T-helper 1 cell (primary cell): ENCODE measurements at regions not wholly inside any gene's neighbourhood (a gene's known extent, or its start where the extent isn't known, plus 50 kb on each side); places are given as distances from the start of the nearest gene placed in this dataset.
"Not testable (repeated sequence)": the region's sequence is repeated elsewhere in the genome, so short reads cannot be mapped to it uniquely, and the experiment has no call there.

ENCODE experiments used
- DNase-seq, 5 donors: peaks; one replicate each; pipeline ENCODE4 v3.0.0-alpha.2; 2012 to 2020

DNA sequence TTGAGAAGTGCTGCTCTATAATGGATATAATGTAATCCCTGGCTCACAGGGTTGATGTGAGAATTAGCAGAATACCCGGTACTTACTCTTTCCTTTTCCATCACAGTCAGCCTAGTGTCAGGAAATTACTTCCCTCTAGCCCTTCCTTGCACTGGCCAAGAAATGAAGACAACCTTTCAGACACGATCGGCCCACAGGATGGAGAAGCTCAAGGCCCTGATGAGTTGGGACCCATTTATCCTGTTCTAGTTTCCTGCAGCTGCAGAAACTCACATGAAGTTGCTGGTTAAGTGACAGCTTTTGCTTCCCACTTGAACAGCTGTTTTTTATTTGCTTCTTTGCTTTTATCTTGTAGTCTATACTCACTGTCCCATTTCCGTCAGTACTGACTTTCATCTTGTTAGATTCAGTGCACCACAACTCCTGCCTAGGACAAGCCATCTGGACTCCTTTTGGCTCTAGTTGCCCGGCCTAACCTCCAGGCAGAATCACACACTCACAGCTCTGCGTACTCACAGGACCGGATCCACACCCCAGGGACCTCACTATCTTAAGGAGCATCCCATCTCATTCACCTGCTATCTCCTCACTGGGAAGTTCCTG, 325.1 kb upstream of the CHRNA7 start:
- DNase-seq: not testable (repeated sequence)

DNA sequence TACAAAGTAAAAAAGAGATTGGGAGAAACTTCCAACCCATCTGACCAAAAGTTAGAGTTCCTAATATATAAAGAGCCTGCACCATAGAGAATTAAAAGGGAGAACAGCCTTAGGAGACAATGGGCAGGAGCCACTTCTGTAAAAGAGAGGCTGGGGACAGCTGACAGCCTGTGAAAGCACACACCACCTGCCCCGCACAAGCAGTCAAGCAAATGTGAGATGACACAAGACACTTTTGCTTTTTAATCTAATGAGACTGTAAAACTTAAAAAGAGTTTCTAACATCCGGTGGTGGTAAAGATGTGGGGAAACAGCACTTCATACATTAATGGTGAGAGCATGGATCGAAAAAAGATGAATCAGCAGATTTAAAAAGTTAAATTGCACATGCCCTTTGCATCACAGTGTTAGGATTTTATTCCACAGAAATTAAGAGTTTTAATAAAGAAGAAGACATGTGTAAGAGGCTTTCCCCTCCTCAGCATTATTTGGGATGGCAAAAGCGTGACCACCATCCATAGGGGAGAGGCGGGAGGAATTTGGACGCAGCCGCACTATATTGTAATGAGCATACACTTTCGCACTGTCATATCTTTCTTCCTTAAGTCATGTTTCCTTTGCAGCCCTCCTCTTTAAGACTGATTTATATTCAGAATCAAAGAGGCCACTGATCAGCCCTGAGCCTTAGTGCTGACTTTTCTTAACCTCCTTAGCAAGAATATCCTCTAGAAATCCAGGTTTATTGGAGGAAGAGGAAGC, 322.2 kb upstream of the CHRNA7 start:
- DNase-seq: not testable (repeated sequence)

DNA sequence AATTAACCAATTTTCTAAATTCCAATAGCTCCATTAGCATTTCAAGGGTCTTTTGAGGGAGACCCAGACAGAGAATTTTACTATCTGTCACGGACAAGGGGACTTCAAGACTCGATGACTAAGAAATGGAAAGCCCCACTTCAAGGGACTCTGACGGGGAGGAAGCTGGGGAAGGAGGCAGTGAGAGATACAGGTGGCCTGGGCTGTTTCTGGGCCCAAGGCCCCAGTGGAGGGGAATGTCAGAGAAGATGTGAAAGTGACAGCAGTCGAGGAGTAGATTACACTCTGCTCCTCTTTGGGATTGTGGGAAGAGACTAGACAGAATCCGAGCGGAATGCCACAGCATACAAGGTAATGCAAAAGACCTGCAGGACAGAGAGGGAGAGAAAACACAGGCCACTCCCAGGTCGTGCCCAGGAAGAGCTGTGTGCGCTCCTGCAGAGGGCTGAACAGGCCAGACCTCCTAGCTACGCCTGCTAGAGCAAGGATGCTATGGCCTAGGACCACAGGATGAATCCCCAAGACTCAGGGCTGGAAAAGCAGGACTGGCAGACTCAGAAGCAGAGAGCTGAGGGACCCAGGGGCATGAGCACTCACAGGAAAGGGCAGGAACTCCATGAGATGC, 321.5 kb upstream of the CHRNA7 start:
- not testable (repeated sequence) for DNase-seq

DNA sequence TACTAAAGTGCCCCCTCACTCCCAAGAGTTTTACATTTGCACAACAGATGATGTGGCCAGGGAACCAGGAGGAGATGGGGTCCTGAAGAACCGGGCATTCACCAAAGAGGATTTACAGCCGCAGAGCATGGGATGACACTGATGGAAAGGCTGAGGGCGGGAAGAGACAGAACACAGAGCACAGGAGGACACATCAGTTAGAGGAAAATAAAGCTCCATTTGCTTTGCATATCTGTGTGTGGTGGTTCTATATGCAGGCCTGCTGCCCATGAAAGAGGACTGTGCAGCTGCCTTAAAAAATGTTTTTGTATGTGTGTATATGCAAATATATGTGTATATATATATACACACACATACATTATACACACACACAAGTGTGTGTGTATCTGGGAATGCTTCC, 320.8 kb upstream of the CHRNA7 start:
- not testable (repeated sequence) for DNase-seq

DNA sequence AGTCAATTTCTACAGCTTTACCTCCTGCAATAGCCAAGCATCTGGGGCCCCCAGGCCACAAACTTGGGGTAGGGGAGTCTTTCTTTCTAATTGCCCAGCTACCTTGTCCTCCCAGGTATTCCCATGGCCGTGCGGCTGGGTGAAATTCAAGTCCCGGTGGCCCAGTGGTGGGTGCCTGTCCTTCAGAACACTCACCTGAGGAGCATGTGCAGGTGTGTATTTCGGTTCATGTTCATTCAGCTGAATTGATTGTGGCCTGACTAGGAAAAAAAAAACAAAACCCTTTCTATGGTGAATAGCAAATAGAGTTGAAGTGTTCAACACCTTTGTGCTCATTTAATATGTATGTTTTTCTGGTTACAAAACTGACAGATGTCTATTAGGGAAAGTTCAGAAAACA, 319.5 kb upstream of the CHRNA7 start:
- not testable (repeated sequence) for DNase-seq

DNA sequence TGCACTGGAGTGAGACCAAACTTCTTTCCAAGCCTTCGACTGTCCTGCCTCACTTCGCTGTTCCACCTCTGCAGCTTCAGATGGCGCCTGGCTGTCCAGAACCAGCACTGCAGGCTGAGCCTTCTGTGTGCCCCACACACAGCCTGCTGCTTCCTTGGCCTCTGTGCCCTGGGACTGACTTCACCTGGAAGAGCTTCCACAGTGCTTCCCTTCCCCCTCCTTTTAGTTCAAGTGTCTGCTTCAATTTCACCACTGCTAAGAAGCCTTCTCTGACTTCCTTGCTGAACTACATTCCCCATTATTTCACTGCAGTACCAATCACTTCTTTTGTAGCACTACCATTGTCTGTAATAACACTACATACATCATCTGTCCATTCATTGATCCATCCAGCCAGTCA, 315.1 kb upstream of the CHRNA7 start:
- not testable (repeated sequence) for DNase-seq

DNA sequence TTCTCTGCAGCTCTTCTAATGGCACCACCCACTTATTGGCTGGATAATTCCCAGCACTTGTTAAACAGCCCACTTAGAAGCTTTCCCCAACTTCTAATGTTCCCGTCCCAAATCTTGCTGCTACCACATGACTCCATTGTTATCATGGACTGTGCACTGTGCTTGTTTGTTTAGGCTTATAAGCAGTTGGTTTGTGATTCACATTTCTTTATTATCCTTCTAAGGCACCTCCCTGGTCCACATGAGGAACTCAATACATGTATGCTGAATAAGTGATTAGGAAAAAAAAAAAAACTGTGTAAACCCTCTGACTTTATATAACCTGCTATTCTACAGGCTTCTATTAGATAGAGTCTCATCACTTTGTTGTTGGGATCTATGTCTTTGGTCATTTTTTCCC, 311.7 kb upstream of the CHRNA7 start:
- not testable (repeated sequence) for DNase-seq

DNA sequence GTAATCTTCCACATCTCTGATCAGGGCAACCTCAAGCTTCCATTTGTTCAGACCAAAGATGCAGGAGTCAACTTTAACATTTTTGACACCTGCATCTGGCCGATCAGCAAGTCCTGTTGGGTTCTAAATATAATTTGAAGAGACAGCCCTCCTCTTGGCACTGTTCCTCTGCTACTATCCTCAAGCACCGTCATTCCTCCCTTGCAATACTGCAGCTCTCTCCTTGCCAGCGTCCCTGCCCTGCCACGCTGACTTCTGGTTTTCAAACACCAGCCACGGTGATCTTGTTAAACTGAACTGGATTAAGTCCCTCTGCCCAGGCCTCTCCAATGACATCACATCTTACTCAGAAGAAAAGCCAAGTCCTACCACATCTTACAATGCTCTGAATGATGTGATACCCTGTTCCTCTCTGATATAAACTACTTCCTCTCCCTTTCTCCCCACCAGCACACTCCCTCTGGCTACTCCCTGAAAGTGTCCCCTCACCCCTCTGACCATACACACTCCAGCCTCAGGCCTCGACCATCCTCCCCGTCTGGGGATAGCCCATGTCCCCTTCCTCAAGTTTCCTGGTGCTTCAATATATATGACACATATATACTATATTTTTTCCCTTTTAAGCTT, 310.8 kb upstream of the CHRNA7 start:
- not testable (repeated sequence) for DNase-seq

DNA sequence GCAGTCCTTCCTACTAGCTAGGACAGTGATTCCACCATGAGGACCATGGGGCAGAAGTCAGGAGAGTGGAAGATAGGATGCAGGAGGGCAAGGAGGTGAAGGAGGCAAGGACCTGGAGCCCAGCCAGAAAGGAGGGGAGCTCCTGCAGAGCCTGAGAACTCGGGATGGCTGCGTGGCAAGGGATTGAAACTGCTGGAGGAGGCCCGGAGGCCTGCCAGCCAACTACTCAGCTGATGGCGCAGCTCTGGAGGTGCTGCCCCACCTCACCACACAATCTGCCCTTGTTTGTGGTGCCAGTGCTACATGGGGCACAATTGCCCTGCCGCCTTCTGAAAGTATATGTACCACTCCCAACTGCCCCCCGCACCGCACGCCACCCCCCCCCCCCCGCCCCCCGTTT, 307.3 kb upstream of the CHRNA7 start:
- DNase-seq: not testable (repeated sequence)

DNA sequence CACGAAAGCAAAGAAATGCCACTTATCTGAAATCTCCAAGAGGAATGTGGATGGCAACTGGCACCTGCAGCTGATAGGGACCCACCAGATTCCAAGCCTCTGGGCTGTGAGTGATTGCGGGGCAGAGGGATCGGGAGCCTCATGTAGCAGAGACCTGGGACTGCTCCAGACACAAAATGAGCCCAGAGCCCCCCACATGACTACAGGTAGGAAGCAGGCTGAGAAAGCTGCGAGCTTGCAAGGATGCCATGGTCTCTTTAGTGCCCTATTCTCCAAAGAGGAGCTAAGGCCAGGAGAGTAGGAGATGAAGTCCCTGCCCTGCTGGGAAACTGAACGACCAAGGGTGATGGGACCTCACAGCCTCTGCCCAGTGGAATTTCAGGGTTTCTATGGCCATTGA, 305.4 kb upstream of the CHRNA7 start:
- not testable (repeated sequence) for DNase-seq

DNA sequence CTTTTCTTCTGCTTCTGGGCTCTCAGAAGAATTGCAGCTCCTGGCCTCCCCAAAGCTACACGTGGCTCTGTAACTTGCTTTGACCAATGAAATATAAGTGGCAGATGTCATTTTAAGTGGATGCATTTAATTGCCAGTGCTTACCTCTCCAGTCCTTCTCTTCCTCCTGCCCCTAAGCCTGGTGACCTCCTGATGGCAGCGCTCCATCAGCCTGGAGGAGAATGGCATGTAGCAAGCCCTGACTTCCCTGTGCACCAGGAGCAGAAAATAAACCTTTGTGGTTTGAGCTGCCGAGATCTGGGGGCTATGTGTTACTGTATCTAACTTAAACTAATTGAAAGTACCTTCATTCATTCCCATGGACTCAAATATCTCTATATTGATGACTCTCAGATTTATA, 304.7 kb upstream of the CHRNA7 start:
- not testable (repeated sequence) for DNase-seq

DNA sequence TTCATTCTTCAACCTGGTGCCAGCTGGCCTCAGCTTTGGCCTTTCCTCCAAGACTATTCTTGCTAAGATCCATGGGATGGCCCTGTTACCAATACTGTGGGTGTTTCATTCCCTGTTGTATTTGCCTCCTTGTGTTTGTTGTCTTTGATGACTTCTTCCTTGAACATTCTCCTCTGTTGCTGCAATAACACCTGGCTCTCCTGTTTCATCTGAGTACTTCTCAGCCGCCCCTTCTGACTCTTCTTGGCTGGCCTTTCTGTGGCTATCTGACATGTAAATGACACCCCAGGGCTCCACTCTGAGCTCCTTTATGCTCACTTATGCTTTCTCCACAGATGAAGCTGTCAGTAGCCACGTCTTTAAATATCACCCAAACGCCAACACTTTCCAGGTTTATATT, 302.7 kb upstream of the CHRNA7 start:
- DNase-seq: no peak

DNA sequence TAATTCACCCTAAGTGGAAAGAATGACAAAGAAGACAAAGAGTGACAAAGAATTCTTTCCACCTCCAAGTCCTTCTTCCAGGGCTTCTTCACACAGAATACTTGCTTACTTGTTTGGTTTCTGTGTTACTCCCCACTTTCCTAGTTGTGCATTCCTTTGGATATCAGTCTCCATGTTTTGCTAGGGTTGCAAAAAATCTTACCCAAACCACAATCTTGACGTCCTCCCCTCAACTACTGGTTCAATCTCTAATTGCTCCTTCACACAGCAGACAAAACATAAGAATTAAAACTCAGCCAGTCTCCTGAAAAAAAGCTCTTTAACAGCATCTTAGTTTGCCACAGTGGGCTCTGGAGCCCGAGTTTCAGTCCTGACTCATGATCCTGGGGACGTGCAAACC, 297.6 kb upstream of the CHRNA7 start:
- DNase-seq: no peak

DNA sequence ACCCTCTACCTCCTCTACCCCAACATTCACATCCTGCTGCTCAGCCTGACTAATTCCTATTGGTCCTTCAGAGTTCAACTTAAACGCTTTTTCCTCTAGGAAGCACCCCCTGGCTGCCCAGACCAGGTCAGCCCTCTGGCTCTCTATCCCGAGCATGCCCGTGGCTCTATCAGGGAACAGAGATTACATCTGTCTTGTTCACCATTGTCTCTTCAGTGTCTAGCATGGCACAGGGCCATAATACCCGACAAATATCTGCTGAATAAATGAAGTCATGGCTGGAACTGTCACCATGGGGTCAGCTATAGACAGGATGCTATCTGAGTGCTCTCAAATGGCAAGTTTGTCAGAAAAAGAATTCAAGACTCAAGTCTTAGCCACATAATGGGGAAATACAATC, 296.9 kb upstream of the CHRNA7 start:
- no peak for DNase-seq

DNA sequence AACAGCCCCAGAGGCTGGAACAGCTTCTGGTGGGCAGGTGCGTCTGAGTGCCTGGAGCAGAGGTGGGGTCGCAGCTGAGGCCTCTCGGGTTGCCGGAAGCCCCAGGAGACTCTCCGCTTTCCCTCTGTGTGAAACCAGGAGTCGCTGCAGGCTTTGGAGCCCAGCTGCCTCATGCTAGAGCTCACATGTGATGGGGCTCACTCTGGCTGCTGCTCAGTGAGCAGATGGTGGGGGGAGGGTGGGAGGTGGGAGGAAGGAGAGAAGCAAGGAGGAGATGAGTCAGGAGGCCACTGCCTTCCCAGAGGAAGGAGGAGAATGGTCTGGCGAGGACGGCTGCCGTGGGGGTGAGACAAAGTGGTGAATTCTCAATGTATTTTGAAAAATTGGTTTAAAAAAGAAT, 290.1 kb upstream of the CHRNA7 start:
- no peak for DNase-seq

DNA sequence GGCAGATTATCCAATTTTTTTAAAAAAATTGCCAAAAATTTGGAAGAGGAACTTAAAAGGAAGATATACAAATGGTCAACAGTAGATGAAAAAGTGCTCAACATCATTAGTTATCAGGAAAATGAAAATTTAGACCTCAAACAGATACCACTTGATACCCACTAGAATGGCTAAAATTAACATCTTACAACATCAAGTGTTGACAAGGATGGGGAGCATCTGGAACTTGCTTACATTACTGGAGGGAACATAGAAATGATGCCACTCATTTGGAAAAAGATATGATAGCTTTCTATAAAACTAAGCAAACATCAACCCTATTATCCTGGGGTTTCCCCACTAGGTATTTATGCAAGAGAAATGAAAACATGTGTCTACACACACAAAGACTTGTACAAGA, 284.5 kb upstream of the CHRNA7 start:
- no peak for DNase-seq

DNA sequence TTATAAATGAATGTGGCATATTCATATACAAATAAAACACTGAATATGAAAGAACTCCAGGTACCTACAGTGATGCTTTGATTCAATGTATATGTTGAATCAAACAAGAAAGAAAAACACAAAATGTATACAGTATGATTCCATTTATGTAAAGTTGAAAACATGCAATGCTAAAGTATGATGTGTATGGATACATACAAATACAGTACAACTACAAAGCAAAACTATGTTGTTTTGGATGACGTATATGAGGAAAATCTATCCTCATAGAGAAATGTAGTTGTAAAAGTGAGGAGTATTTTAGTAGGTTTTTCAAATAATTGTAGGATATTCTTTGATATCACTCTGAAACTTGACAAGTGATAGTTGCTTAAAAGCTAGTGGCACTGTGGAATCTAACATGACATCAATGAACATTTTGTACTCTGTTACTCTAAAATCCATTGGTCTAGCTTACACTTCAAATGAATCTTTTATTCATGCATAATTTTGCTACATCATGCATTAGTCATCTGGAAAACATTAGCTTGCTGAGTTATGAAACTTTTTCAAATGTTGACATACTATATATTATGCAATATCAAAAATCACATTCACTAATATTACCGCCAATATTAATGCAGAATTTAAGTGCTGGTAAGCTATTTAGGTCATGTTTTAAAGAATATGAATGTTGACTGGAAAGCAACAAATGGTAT, 278.1 kb upstream of the CHRNA7 start:
- no peak for DNase-seq

DNA sequence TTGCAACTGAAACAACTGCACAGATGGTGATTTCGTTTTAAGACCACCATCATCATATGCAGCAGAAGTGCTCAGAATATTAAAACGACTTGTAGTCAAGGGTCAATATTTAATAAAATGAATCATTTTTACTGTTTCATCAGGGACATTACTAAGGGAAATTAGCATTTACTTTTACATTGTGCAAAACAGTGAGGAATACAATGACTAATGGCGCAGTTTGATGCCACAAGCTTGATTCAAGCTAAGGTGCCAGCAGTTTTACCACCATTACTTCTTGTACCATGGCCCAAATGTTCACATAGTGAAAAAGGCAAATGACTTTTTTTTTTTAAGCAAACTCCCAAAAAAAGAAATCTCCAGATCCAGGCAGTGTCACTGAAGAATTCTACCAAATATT, 277.4 kb upstream of the CHRNA7 start:
- no peak for DNase-seq

DNA sequence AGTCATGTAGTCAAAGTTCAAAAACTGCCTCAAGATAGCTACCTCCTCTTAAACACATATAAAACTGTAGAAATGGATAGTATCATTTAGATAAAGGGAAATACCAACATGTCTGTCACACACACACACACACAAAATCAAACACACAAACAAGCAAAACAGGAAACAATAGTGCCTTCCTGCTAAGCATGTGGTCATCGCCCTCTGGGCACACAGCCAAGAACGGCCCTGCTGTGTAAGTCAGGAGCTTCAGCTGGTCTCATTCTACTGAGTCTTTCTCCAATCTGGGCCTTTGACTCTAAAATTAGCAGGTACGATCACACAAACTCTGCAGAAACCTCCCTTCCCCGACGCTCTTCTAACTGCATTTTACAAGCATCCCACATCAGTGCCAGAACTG, 272.2 kb upstream of the CHRNA7 start:
- DNase-seq: no peak

DNA sequence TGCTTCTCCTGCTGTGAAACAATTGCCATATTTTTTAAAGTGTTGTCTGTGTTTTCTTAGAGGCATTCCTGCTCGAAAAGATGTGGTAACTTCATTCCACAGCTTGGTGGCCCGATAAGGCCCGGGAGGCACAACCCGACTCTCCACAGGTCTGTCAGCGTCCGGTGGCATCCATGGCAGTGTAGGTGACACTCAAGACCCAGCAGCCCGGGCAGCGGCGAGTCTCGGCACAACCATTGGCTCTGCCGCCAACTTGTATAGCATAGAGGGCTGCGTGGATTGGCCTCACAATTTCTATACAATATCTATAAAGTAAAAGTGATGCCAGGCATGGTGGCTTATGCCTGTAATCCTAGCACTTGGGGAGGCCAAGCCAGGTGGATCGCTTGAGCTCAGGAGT, 262.3 kb upstream of the CHRNA7 start:
- no peak for DNase-seq

DNA sequence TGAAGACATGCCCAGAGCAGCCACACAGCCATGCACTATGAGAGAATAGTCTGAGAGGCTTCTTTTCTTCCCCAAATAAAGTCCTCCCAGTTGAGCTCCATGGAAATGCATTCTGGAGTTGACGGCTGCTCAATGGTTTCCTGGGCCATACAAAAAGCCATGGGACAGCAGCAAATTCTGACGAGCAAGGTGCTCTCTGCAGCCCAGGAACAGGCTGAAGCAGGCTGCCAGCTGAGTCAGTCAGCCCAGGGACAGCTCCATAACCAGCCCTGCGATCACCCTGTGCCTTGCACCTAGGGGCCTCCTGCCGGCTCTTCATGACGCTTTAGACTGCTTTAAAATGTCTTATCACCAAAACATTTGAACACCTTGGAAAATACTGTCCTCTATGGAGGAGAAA, 256.3 kb upstream of the CHRNA7 start:
- no peak for DNase-seq

DNA sequence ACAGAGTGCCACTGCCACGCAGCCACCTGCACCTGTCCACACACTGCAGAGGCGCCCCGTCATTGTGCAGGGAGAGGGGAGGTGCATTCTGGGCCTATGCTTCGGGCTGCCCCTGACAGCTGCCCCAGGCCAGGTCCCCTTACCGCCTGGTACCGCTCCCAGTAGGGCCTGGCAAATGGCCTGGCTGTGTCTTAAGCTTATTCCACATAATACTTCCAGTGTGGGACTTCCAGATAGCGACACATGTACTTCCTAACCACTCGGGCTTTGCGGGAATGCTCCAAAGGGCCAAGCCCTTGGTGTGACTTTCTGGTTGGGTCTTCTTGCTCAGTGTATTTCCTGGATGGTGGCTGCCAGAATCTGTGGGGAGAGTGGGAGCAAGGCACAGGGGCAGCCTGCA, 254.3 kb upstream of the CHRNA7 start:
- no peak for DNase-seq

DNA sequence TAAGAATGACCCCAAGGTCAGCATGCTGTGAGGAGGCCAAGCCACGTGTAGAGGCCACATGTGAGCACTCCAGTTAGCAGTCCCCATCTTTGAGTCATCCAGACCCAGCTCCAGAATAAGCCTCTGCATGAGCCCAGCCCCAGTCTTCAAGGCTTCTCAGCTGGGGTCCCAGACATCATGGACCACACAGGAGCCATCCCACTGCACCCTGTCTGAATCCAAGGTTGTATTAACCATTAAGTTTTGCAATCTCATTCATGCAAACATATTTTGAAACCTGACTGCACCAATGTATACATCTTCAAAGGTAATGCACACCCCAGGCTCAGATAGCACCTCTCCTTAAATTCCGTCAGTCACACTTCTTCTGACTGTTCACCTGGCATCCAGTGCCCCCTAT, 249.1 kb upstream of the CHRNA7 start:
- no peak for DNase-seq
